ENCODE measurements at regions not wholly inside any gene's neighbourhood (a gene's known extent, or its start where the extent isn't known, plus 50 kb on each side); places are given as distances from the start of the nearest gene placed in this dataset.

DNA sequence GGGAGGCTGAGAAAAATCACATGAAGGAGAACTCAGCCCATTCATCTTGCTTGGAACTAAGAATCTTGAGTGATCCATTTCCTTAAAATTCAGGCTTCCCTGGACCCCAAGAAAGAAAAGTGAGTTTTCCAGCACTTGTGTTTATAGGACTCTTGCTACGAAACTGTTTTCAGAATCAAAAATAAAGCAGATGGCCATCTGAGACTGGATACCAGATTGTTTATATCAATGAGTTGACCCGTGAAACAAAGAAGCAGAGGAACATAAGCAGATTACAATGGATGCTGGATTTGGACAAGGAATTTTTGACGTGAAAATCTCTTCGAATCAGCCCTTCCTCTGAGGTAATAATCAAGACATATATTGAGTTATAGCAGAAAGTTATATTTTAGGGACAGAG is 223.2 kb downstream of the SYK start:
- no peaks in the 10 kb centered on the region for H3K4me1 ChIP-seq (ENCODE audit: insufficient read depth, low read length)
- H3K4me3 ChIP-seq (ENCODE audit: low read length): no peak overlapping the region
- no peaks in the 10 kb centered on the region for H3K9me3 ChIP-seq (ENCODE audit: low read depth, low read length)
- H3K27me3 ChIP-seq (ENCODE audit: insufficient read depth, low read length): no peaks in the 10 kb centered on the region

DNA sequence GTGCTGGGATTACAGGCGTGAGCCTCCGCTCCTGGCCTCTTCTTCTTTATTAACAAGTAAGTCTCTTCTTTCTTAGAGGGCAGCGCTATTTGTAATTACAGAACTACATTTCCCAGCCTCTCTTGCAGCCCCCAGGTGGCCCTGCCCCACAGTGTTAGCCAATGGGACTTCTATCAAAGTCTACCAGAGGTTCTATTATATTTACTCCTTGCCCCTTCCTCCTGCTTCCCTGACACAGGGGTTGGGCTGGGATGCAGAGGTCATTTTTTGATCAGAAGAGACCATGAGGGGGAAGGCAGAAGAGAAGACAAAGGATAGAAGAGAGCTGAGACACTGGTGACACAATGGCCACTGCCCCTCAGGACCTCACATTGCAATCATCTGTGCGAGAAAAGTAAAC is 224.2 kb downstream of the SYK start:
- Histone ChIP-seq H3K4me3 (ENCODE audit: low read length) (no peak overlapping the region), H3K27me3 (ENCODE audit: insufficient read depth, low read length) (no peaks in the 10 kb centered on the region), H3K4me1 (ENCODE audit: insufficient read depth, low read length) (no peaks in the 10 kb centered on the region), H3K9me3 (ENCODE audit: low read depth, low read length) (no peaks in the 10 kb centered on the region)

DNA sequence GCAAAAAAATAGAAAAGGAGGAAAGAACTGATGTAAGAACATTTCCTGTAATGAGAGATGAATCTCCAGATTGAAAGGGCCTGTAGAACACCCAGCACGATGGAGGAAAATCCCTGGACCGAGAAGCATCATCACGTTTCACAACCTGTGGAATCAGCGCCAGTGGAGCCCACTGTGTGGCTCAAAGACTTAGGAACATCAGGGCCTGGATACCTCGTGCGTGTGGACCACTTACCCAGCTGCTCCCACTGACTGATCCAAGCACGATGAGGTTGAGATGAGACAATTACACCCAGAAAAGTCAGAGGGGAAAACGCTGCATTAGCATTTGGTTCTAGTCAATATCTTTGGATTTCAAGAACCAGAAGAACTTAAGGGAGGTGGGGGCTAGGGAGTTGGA is 224.6 kb downstream of the SYK start:
- Histone ChIP-seq H3K9me3 (ENCODE audit: low read depth, low read length) (no peaks in the 10 kb centered on the region), H3K27me3 (ENCODE audit: insufficient read depth, low read length) (no peaks in the 10 kb centered on the region), H3K4me1 (ENCODE audit: insufficient read depth, low read length) (no peaks in the 10 kb centered on the region), H3K4me3 (ENCODE audit: low read length) (no peak overlapping the region)

DNA sequence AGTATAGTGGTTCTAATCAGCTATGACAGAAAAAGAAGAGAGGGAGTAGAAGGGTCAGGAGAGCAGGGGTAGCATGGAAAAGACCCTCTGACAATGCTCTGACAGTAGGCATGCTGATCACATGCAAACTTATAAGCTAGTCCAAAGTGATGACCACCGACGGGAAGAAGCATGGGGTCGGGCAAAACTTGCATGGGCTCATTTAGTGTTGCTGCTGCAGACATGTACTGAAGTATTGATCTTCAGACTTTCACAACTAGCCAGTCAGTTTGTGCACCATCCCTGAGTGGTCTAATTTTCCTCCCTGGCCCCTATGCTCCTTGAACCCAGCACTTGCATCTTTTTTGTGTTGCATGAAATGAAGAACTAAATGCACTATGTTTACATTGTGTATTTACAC is 225.4 kb downstream of the SYK start:
- Histone ChIP-seq H3K27me3 (ENCODE audit: insufficient read depth, low read length) (no peaks in the 10 kb centered on the region), H3K4me3 (ENCODE audit: low read length) (no peak overlapping the region), H3K4me1 (ENCODE audit: insufficient read depth, low read length) (no peaks in the 10 kb centered on the region), H3K9me3 (ENCODE audit: low read depth, low read length) (no peaks in the 10 kb centered on the region)

DNA sequence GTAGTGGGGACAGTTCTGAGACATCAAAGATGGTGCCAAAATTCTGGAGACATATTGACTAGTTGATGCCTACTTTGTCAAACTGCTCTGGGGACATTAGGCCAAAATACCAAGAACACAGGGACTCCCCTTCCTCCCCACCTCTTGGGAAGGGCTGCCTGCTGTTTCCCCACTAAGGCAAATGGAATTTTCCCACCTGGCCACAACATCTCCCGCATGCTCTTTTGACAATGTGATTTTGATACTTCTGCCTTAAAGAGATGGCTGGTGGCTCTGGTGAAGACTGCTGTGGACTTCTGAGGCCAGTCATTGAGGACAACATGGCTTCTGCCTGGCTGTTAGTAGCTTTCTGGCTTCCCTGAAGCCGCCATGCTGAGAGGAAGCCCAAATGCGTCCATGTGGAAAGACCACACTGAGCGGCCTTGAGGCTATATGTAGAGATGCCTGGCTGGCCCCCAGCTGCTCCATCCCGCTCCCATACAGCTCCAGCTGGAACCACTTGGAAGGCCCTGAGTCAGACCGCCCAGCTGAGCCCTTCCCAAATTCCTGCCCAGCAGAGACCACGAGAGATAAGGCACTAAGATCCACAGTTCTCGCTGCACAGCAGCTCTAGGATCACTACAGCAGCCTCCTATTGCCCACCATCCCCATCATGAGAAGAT is 226.7 kb downstream of the SYK start:
- no peaks in the 10 kb centered on the region for H3K4me1 ChIP-seq (ENCODE audit: insufficient read depth, low read length)
- H3K9me3 ChIP-seq (ENCODE audit: low read depth, low read length): no peaks in the 10 kb centered on the region
- H3K4me3 ChIP-seq (ENCODE audit: low read length): no peak overlapping the region
- no peaks in the 10 kb centered on the region for H3K27me3 ChIP-seq (ENCODE audit: insufficient read depth, low read length)

DNA sequence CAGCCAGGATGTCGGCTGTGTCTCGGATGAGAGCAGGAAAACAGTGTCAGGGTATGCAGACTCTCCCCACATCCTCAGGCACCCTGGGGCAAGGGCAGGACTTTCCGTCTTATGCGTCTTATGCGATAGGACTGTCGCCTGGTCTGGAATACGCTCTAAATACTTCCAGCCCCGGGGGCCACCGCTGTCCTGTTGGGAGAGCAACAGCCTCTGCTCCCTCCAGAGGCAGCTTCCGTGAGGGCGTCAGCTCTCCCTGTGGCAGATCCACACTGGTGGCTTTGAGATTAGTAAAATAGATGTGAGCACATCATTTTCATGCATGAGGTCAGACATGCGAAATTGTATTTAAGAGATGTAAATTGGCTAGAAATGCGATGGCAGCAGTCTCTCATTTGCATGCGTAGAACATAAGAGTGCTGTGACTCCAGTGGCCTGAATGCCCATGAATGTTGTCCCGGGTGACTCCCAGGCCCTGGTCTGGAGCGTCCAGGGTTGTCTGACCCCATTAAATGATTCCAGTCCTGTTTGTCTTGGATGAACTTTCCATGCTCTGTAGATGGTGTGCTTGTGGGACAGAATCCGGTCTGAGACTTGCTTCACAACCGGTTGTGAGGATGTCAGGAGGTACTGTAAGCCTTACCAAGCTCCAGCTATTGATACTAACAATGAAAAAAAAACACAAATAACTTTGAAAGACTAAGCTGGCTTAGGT is 228.2 kb downstream of the SYK start:
- H3K9me3 ChIP-seq (ENCODE audit: low read depth, low read length): no peaks in the 10 kb centered on the region
- H3K27me3 ChIP-seq (ENCODE audit: insufficient read depth, low read length): no peaks in the 10 kb centered on the region
- H3K4me1 ChIP-seq (ENCODE audit: insufficient read depth, low read length): no peaks in the 10 kb centered on the region
- no peak overlapping the region for H3K4me3 ChIP-seq (ENCODE audit: low read length)

DNA sequence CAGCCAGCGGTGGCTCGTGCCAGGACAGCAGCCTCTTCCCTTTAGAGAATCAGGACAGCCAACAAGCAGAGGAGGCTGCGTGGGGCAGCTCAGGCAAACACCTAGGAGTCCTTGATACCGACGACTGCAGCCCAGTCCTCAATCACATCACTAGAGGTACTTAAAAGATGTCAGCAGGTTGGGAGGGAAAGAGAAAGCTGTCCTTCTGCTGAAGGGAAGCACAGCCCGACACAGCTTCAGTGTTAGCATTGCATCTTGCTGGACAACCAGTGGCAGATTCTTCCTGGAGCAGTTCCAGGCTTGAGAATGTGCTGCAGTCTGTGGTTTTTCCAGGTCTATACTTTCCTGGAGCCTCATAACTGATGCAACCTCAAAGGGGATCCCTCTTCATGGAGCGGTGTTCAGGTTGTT is 230.5 kb downstream of the SYK start:
- H3K9me3 ChIP-seq (ENCODE audit: low read depth, low read length): no peaks in the 10 kb centered on the region
- H3K4me3 ChIP-seq (ENCODE audit: low read length): no peak overlapping the region
- H3K4me1 ChIP-seq (ENCODE audit: insufficient read depth, low read length): peaks cover 4% of the 10 kb centered on the region
- H3K27me3 ChIP-seq (ENCODE audit: insufficient read depth, low read length): no peaks in the 10 kb centered on the region

DNA sequence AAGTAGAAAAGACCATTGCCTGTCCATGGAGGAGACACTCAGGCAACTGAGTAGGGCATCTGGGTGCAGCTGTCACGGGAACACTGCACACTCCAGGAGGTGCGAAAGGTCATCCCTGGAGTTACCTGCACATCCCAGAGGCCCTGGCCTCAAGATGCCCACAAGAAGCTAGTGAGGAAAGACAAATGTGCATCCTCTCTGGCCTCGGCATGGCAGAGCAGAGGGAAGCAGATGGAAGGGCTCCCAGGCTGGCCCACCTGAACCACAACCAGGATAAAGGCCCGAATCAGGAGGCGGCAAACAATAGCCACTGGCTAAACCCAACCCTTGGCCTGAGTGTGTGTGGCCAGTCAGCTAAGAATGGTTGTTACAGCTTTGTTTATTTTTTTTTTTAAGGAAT is 231.7 kb downstream of the SYK start:
- peaks cover 7% of the 10 kb centered on the region for H3K4me1 ChIP-seq (ENCODE audit: insufficient read depth, low read length)
- no peaks in the 10 kb centered on the region for H3K27me3 ChIP-seq (ENCODE audit: insufficient read depth, low read length)
- no peaks in the 10 kb centered on the region for H3K9me3 ChIP-seq (ENCODE audit: low read depth, low read length)
- no peak overlapping the region for H3K4me3 ChIP-seq (ENCODE audit: low read length)

DNA sequence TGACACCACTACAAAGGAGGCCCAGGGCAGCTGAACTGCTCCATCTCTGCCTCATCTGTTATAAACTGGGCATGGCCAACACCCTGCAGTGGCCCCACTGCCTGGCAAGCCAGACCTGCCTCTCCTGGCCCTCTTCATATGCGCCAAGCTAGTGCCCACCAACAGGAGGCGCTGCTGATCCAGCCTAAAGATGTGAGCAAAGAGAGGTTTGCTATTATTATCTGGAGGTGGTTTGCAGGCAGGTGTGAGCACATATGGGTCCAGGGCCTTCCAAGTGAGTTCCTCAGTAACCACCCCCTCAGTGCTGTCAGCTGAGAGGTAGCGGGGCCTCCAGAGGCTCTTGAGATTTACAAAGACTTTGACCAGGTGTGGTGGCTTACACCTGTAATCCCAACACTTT is 232.2 kb downstream of the SYK start:
- H3K4me1 ChIP-seq (ENCODE audit: insufficient read depth, low read length): peaks cover 7% of the 10 kb centered on the region
- no peak overlapping the region for H3K4me3 ChIP-seq (ENCODE audit: low read length)
- H3K9me3 ChIP-seq (ENCODE audit: low read depth, low read length): no peaks in the 10 kb centered on the region
- H3K27me3 ChIP-seq (ENCODE audit: insufficient read depth, low read length): no peaks in the 10 kb centered on the region

DNA sequence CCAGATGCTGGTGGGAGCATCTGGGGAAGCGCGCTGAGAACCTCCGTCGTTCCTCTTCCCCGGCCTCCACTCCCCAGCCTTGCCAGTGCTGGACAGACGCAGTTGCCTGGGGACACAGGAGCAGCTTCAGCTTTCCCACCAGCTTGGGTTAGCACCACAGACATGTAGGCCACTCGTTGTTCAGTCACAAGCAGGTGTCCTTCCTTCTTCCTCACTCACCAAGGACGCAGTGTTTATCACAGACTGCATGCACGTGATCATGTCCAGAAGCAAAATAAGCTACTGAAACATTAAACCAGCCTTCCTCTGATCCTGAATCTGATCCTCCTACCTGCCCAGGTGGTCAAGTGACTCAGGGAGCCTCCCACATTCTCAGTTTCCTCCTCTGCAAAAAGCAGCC is 232.9 kb downstream of the SYK start:
- H3K9me3 ChIP-seq (ENCODE audit: low read depth, low read length): no peaks in the 10 kb centered on the region
- H3K4me1 ChIP-seq (ENCODE audit: insufficient read depth, low read length): peaks cover 7% of the 10 kb centered on the region
- H3K4me3 ChIP-seq (ENCODE audit: low read length): no peak overlapping the region
- H3K27me3 ChIP-seq (ENCODE audit: insufficient read depth, low read length): no peaks in the 10 kb centered on the region

DNA sequence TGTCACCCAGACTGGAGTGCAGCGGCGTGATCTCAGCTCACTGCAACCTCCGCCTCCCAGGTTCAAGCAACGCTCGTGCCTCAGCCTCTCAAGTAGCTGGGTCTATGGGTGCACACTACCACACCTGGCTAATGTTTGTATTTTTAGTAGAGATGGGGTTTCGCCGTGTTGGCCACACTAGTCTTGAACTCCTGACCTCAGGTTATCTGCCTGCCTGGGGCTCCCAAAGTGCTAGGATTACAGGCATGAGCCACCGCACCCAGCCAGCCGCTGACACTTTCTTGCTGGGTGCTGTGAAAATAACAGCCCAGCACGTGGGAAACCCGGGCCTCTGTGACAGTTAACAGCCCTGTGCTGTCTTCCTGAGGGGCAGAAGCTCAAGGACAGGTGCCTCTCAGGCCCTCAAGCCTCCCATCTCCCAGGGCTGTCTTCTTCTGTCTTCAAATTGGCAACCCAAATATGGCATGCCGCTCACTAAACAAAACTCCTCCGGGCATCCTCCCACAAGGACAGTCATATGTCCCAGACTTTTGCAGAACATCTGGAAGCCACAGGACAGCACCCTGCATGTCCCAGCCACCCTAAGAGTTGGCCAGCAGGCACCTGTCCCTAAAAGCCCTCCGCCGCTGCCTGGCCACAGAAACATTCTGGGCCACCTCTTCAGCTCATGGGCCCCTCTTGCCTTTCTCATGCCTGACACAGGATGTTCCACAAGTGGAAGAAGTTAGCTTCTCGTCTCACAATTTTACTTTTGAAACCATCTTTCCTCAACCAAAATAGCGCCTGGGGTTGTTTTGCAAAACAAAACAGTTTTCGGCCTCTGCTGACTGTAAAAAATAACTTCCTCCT is 233.6 kb downstream of the SYK start:
- Histone ChIP-seq H3K9me3 (ENCODE audit: low read depth, low read length) (no peaks in the 10 kb centered on the region), H3K27me3 (ENCODE audit: insufficient read depth, low read length) (no peaks in the 10 kb centered on the region), H3K4me1 (ENCODE audit: insufficient read depth, low read length) (peaks cover 7% of the 10 kb centered on the region), H3K4me3 (ENCODE audit: low read length) (no peak overlapping the region)

DNA sequence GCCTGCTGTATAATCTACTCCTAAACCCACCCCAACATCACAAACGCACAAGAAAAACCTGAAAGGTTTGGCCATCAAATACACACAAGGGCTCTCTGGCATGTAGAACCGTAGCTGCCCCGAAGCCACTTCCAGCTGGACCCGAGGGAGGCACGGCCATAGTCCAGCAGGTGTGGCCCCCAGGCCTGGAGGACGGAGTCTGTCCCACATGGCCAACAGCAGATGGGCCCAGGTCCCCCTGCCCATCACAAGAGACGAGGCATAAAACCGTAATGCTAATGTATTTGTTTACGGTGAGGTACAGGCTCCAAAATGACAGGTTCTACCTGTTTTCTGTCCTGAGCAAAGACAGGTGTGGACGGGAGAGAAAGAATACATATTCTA is 234.2 kb downstream of the SYK start:
- H3K4me3 ChIP-seq (ENCODE audit: low read length): no peak overlapping the region
- H3K9me3 ChIP-seq (ENCODE audit: low read depth, low read length): no peaks in the 10 kb centered on the region
- H3K27me3 ChIP-seq (ENCODE audit: insufficient read depth, low read length): no peaks in the 10 kb centered on the region
- H3K4me1 ChIP-seq (ENCODE audit: insufficient read depth, low read length): peaks cover 7% of the 10 kb centered on the region

DNA sequence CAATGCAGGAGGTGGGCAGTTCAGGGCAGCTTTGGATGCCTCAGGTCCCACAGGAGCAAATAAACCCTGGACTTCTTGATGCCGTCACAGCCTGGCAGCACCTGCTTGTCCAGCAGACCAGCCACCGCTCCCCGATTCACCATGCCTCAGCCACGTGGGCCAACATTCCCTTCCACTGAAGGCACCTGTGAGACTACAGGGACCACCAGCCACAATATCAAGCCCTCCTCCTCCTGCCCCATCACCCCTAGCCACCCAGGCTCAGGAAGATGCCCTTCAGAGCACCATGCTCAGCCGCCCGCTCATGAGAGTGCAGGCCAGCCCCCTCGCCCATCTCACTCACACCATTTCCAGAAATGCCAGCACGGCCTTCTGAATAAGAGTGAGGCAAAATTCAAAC is 234.7 kb downstream of the SYK start:
- no peak overlapping the region for H3K4me3 ChIP-seq (ENCODE audit: low read length)
- H3K27me3 ChIP-seq (ENCODE audit: insufficient read depth, low read length): no peaks in the 10 kb centered on the region
- no peaks in the 10 kb centered on the region for H3K9me3 ChIP-seq (ENCODE audit: low read depth, low read length)
- peaks cover 7% of the 10 kb centered on the region for H3K4me1 ChIP-seq (ENCODE audit: insufficient read depth, low read length)

DNA sequence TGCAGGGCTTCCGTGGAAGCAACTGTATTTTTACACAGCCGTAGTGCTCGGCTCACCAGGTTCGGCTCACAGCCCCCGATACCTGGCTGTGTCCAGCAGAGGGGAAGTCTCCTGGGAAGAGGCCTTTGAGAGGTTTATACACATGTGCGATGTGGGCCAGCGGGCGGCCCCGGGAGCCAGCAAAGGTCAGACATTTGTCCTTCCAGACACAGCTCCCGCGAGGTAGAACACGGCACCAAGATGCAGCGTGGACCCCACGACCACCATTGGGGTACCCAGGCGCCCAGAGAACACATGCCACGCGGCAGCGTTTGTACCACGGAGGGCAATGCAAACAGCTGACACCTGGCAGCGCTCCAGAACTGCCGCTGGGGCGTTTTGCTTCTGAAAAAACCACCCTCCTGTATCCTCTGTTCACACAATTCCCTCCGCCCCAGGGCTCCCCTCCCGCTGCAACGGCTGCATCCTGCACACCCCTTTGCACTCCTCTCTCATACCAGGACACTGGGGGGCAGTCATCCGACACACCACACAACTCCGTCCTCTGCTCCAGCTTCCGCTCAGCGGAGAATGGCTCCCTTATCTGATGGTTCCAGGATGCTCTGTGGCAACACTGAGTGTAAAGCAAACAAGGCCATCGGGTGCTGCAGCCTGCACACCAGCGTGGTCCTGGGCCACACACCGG is 235.3 kb downstream of the SYK start:
- H3K27me3 ChIP-seq (ENCODE audit: insufficient read depth, low read length): no peaks in the 10 kb centered on the region
- peaks cover 7% of the 10 kb centered on the region for H3K4me1 ChIP-seq (ENCODE audit: insufficient read depth, low read length)
- no peaks in the 10 kb centered on the region for H3K9me3 ChIP-seq (ENCODE audit: low read depth, low read length)
- no peak overlapping the region for H3K4me3 ChIP-seq (ENCODE audit: low read length)

Measured in mononuclear cell (primary cell).